ENCODE measurements at regions not wholly inside any gene's neighbourhood (a gene's known extent, or its start where the extent isn't known, plus 50 kb on each side); places are given as distances from the start of the nearest gene placed in this dataset.

DNA sequence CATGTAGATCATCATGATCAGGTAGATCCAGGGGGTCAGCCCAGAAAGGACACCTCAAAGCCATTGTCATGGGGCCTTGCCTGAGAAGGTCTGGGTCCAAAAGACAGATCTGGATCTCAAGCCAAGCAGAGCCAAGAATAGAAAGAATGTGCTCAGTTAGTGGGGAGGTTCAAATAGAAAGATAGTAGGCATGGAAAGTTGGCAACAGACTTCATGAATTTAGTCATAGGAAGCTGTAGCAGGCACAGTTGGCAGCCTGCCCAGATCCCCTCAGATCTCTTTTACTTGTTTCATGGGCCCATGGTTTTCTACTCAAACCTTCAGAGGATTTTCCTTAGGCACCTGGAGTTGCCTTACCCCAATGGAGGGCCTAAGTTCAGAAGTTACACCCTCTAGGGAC is 767.0 kb downstream of the SLC4A3 start (continued):
- no peak for TF ChIP-seq ZNF503 (CRISPR knock-in tag; IDR thresholded peaks at IDR 0.05)
- no peak for TF ChIP-seq KMT2B (CRISPR knock-in tag; IDR thresholded peaks at IDR 0.05)
- no peak for TF ChIP-seq CHD2 (IDR thresholded peaks at IDR 0.05; ENCODE audit: low read depth, low read length)
- no peak for TF ChIP-seq ZNF101 (CRISPR knock-in tag; IDR thresholded peaks at IDR 0.05; ENCODE audit: borderline replicate concordance, low read depth)
- TF ChIP-seq RXRB (CRISPR knock-in tag; IDR thresholded peaks at IDR 0.05; ENCODE audit: borderline replicate concordance): no peak
- no peak for TF ChIP-seq ZNF251 (CRISPR knock-in tag; IDR thresholded peaks at IDR 0.05)

GRCh38 chr2:220396287-220396686 is 768.9 kb downstream of the SLC4A3 start:
- ChIA-PET POLR2A (no interaction called here), CTCF (ENCODE audit: low intra/inter-chr PET ratio, low total read pairs) (no interaction called here)
- FAIRE-seq (no peak), ATAC-seq (no peak), DNase-seq (ENCODE audit: low spot score) (no peak)
- no peak overlapping the region for H3K4me2 ChIP-seq (ENCODE audit: low read depth, low read length)
- no TSS peak for BruUV-seq (replicated peaks)
- no peaks in the 10 kb centered on the region for H3K79me2 ChIP-seq (ENCODE audit: insufficient read depth, low read length)
- peaks cover 23% of the 10 kb centered on the region for H3K9me3 ChIP-seq (ENCODE audit: low read length)
- H3K27ac ChIP-seq (ENCODE audit: extremely low read length, insufficient read depth, low read length): no peak overlapping the region
- 2% methylated on average over 4 of the region's 4 CpGs for WGBS (ENCODE audit: low lambda C conversion rate)
- TF ChIP-seq ZNF615 (CRISPR knock-in tag; IDR thresholded peaks at IDR 0.05; ENCODE audit: borderline replicate concordance): no peak
- H3K9ac ChIP-seq (ENCODE audit: insufficient read depth, low read depth, low read length): no peak overlapping the region
- intact Hi-C loops (cut with micrococcal nuclease; ENCODE audit: unreplicated experiment): no loop called here
- no peak overlapping the region for H3K4me3 ChIP-seq (replicated peaks in 1 of 3; ENCODE audit: insufficient read depth in 1 of 3, low read depth in 2 of 3, low read length in 3 of 3)
- no peaks in the 10 kb centered on the region for H3K4me1 ChIP-seq (ENCODE audit: insufficient read depth, low read length)
- no peak overlapping the region for H2AFZ ChIP-seq (ENCODE audit: low read length)
- in situ Hi-C loops (cut with HindIII; ENCODE audit: extremely low pct_ligation_motif_present, low pct_unique_long_range_greater_than_20kb): no loop called here
- H3K36me3 ChIP-seq (replicated peaks in 1 of 2; ENCODE audit: control insufficient read depth in 1 of 2, insufficient read depth in 2 of 2, low read length in 2 of 2): no peaks in the 10 kb centered on the region
- H4K20me1 ChIP-seq (ENCODE audit: insufficient read depth, low read length): no peaks in the 10 kb centered on the region
- no peaks in the 10 kb centered on the region for H3K27me3 ChIP-seq (ENCODE audit: control insufficient read depth in 1 of 2, insufficient read depth in 2 of 2, low read length in 2 of 2)
